Endothelial cell of umbilical vein (primary cell): ENCODE measurements at regions not wholly inside any gene's neighbourhood (a gene's known extent, or its start where the extent isn't known, plus 50 kb on each side); places are given as distances from the start of the nearest gene placed in this dataset.

ENCODE experiments used
- CTCF ChIP-seq, 2 donors: IDR thresholded peaks; 1 replicate in 1 of 2; 2 replicates in 1 of 2; pipeline ENCODE4 v1.5.1; 2011; ENCODE audit warnings: low read length in 2 of 2, mild to moderate bottlenecking in 2 of 2, moderate library complexity in 2 of 2, control low read depth in 1 of 2, inconsistent platforms in 1 of 2, low read depth in 1 of 2; ENCODE audit not compliant: insufficient read depth in 1 of 2; ENCODE audit errors: extremely low read depth in 1 of 2
- EZH2 ChIP-seq: IDR thresholded peaks from 2 replicates; pipeline ENCODE4 v1.6.1; 2012; ENCODE audit warnings: borderline replicate concordance, low read depth, mild to moderate bottlenecking, moderate library complexity, low read length, inconsistent platforms; ENCODE audit not compliant: severe bottlenecking
- FOS ChIP-seq: IDR thresholded peaks from 2 replicates; pipeline ENCODE4 v1.6.1; 2011; ENCODE audit warnings: mild to moderate bottlenecking, low read length, moderate library complexity, borderline replicate concordance; ENCODE audit not compliant: insufficient read depth
- JUN ChIP-seq: IDR thresholded peaks from 2 replicates; pipeline ENCODE4 v1.6.1; 2011; ENCODE audit warnings: borderline replicate concordance, low read depth; ENCODE audit not compliant: insufficient read length, insufficient read depth
- MAX ChIP-seq: IDR thresholded peaks from 2 replicates; pipeline ENCODE4 v1.6.1; 2011; ENCODE audit not compliant: insufficient read depth, insufficient read length
- MYC ChIP-seq: IDR thresholded peaks from one replicate; pipeline ENCODE4 v1.6.1; 2011; ENCODE audit warnings: mild to moderate bottlenecking, low read depth, low read length
- POLR2A ChIP-seq: IDR thresholded peaks from 2 replicates; pipeline ENCODE4 v1.6.1; 2012; ENCODE audit warnings: low read depth, mild to moderate bottlenecking, control low read depth, low read length
- POLR2AphosphoS5 ChIP-seq: IDR thresholded peaks from 2 replicates; pipeline ENCODE4 v1.6.1; 2012; ENCODE audit warnings: low read depth, mild to moderate bottlenecking, control low read depth, low read length, moderate library complexity; ENCODE audit not compliant: insufficient read depth

- no peak for TF ChIP-seq CTCF (IDR thresholded peaks at IDR 0.05; ENCODE audit: extremely low read depth in 1 of 2, insufficient read depth in 1 of 2, low read depth in 1 of 2, low read length in 2 of 2)
- TF ChIP-seq EZH2: no peak
- TF ChIP-seq POLR2A: no peak
- no peak for TF ChIP-seq FOS
- no peak for TF ChIP-seq POLR2AphosphoS5
- no peak for TF ChIP-seq MAX
- no peak for TF ChIP-seq JUN
- no peak for TF ChIP-seq MYC
These were observed 54.7 kb upstream of the SALL3 start for GRCh38 chr18:78924786-78925540.
